ENCODE measurements at regions not wholly inside any gene's neighbourhood (a gene's known extent, or its start where the extent isn't known, plus 50 kb on each side); places are given as distances from the start of the nearest gene placed in this dataset.
A peak's percentile ranks its signal among the peaks of the same experiment; 100 is the strongest.

GRCh38 chr2:65724752-65725151 is 292.4 kb upstream of the SPRED2 start:
- Histone ChIP-seq H3K14ac (ENCODE audit: insufficient read length) (no peak overlapping the region), H3K79me1 (ENCODE audit: low read depth, low read length) (no peaks in the 10 kb centered on the region), H3K27me3 (replicated peaks in 1 of 4; ENCODE audit: control insufficient read depth in 3 of 4, extremely low read depth in 1 of 4, insufficient read depth in 3 of 4, low read length in 3 of 4) (no peaks in the 10 kb centered on the region; a peak in 1 of 7 replicates), H2BK20ac (ENCODE audit: low read length) (0 out of 2 replicates have a peak overlapping the region, but pooled peaks have one; percentile 35), H2AK5ac (ENCODE audit: low read depth, low read length) (peak overlapping the region; percentile 77; the same call in 1 of the 2 replicates), H2BK12ac (ENCODE audit: low read depth, low read length) (no peak overlapping the region), H3K79me2 (ENCODE audit: control insufficient read depth in 1 of 2, insufficient read depth in 2 of 2, low read length in 2 of 2) (no peaks in the 10 kb centered on the region), H3K4me1 (replicated peaks in 1 of 4; ENCODE audit: control insufficient read depth in 3 of 4, insufficient read depth in 4 of 4, low read length in 3 of 4) (peaks cover 0 to 3% (median 0%) of the 10 kb centered on the region in 4 experiments; a peak in 2 of 7 replicates), H3K9ac (replicated peaks in 1 of 4; ENCODE audit: extremely low read depth in 1 of 4, low read depth in 3 of 4, low read length in 3 of 4) (no peak overlapping the region), H2BK5ac (ENCODE audit: low read depth, low read length) (no peak overlapping the region), H3K23ac (ENCODE audit: insufficient read length) (no peak overlapping the region), H3K36me3 (ENCODE audit: control insufficient read depth in 2 of 4, insufficient read depth in 4 of 4, low read length in 3 of 4) (no peaks in the 10 kb centered on the region), H4K91ac (replicated peaks; ENCODE audit: insufficient read length, low read length) (no peak overlapping the region), H4K8ac (ENCODE audit: extremely low read depth, insufficient read depth, low read length) (no peak overlapping the region; the same call in 1 of the 2 replicates), H3K56ac (replicated peaks; ENCODE audit: insufficient read length, low read depth, low read length) (no peak overlapping the region), H3K23me2 (ENCODE audit: low read depth, low read length) (no peaks in the 10 kb centered on the region), H2BK120ac (replicated peaks; ENCODE audit: low read depth, low read length) (no peak overlapping the region), H3K4me2 (ENCODE audit: insufficient read depth in 1 of 2, low read depth in 2 of 2, low read length in 2 of 2) (no peak overlapping the region), H3K4ac (replicated peaks; ENCODE audit: insufficient read length, low read depth, low read length) (no peak overlapping the region), H3K9me3 (ENCODE audit: insufficient read depth in 2 of 2, low read depth in 1 of 2, low read length in 1 of 2) (peaks cover 0 to 7% of the 10 kb centered on the region in 2 experiments; a peak in 1 of 4 replicates), H4K20me1 (replicated peaks in 1 of 2; ENCODE audit: control insufficient read depth in 1 of 2, insufficient read depth in 2 of 2, low read length in 2 of 2) (no peaks in the 10 kb centered on the region), H4K5ac (ENCODE audit: insufficient read length, low read depth, low read length) (no peak overlapping the region), H2BK15ac (ENCODE audit: low read length) (no peak overlapping the region), H3K4me3 (ENCODE audit: extremely low read depth in 1 of 4, insufficient read depth in 2 of 4, low read depth in 3 of 4, low read length in 4 of 4) (no peak overlapping the region), H2AFZ (ENCODE audit: low read length) (no peak overlapping the region), H3K18ac (ENCODE audit: extremely low read depth, low read length) (no peak overlapping the region), H3K27ac (ENCODE audit: low read depth, low read length) (no peak overlapping the region)
- TF ChIP-seq HDAC2 (IDR thresholded peaks at IDR 0.05; ENCODE audit: borderline replicate concordance in 1 of 2, low read depth in 2 of 2, low read length in 2 of 2): no peak
- TF ChIP-seq SP4 (IDR thresholded peaks at IDR 0.05; ENCODE audit: low read length): no peak
- TF ChIP-seq CREB1 (IDR thresholded peaks at IDR 0.05): no peak
- TF ChIP-seq BACH1 (IDR thresholded peaks at IDR 0.05; ENCODE audit: low read length): no peak
- no peak for TF ChIP-seq SIRT6 (IDR thresholded peaks at IDR 0.05; ENCODE audit: low read length)
- TF ChIP-seq GTF2F1 (IDR thresholded peaks at IDR 0.05; ENCODE audit: borderline replicate concordance, low read depth, low read length): no peak
- TF ChIP-seq ASH2L (IDR thresholded peaks at IDR 0.05; ENCODE audit: low read length): no peak
- TF ChIP-seq ATF3 (IDR thresholded peaks at IDR 0.05; ENCODE audit: insufficient read depth, low read depth, low read length): no peak
- TF ChIP-seq SP2 (IDR thresholded peaks at IDR 0.05; ENCODE audit: low read length): no peak
- TF ChIP-seq CHD2 (IDR thresholded peaks at IDR 0.05; ENCODE audit: low read length): no peak
- DNase-seq (ENCODE audit: low read depth in 1 of 2, low spot score in 2 of 2) (no peak), FAIRE-seq (no peak)
- WGBS, 2 experiments (ENCODE audit: extremely low coverage in 1 of 2, insufficient coverage in 1 of 2, insufficient read length in 1 of 2, insufficient replicate concordance in 2 of 2, low coverage in 1 of 2, low lambda C conversion rate in 2 of 2, missing lambda C conversion rate in 1 of 2): 91% methylated on average over 4 of the region's 4 CpGs; no CpG with 5 or more reads in 1 of the 2 experiments
- POLR2A ChIA-PET (ENCODE audit: partially characterized antibody): no interaction called here
- CTCF ChIA-PET (ENCODE audit: partially characterized antibody): interaction anchor here (0.9 to 1.8 kb wide), 3 partner anchors 13 to 64 kb away, joined by 3 to 5 read pairs (median 3); no protein-coding TSS in a partner anchor
